ENCODE measurements at regions not wholly inside any gene's neighbourhood (a gene's known extent, or its start where the extent isn't known, plus 50 kb on each side); places are given as distances from the start of the nearest gene placed in this dataset.

DNA sequence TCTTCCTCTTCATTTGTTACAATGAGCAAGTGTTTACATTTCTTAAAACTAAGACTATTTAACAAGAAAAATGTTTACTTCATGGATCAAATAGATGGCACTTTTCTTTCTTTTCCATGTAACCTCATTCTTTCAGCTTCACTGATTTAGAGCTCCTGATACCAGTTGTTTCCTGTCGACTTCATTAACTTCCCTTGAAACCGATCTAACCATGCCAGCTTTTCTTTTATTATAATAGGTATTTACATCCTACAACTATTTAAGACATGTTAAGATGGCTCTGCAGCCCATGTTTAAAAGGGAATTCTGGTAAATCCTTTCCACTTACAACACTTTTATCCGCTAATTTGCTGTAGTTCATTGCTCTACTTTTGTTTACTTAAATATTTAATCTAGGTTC, 107.3 kb upstream of the DCN start:
- TF ChIP-seq, protein P1, sequence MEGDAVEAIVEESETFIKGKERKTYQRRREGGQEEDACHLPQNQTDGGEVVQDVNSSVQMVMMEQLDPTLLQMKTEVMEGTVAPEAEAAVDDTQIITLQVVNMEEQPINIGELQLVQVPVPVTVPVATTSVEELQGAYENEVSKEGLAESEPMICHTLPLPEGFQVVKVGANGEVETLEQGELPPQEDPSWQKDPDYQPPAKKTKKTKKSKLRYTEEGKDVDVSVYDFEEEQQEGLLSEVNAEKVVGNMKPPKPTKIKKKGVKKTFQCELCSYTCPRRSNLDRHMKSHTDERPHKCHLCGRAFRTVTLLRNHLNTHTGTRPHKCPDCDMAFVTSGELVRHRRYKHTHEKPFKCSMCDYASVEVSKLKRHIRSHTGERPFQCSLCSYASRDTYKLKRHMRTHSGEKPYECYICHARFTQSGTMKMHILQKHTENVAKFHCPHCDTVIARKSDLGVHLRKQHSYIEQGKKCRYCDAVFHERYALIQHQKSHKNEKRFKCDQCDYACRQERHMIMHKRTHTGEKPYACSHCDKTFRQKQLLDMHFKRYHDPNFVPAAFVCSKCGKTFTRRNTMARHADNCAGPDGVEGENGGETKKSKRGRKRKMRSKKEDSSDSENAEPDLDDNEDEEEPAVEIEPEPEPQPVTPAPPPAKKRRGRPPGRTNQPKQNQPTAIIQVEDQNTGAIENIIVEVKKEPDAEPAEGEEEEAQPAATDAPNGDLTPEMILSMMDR (IDR thresholded peaks at IDR 0.05): no peak
- TF ChIP-seq POLR2A (IDR thresholded peaks at IDR 0.05): no peak

All from right lobe of liver (tissue), 4 donors.